Mucosa of rectum (tissue), 2 donors: ENCODE measurements at regions not wholly inside any gene's neighbourhood (a gene's known extent, or its start where the extent isn't known, plus 50 kb on each side); places are given as distances from the start of the nearest gene placed in this dataset.

Experiments
- H3K27ac ChIP-seq, 2 donors: one replicate each; pipeline ENCODE4 v1.7.0; 2013; ENCODE audit warnings: inconsistent platforms in 2 of 2, low read depth in 2 of 2, low read length in 2 of 2
- H3K27me3 ChIP-seq, 2 donors: one replicate each; pipeline ENCODE4 v1.7.0; 2013; ENCODE audit warnings: low read length in 2 of 2; ENCODE audit not compliant: control insufficient read depth in 2 of 2, insufficient read depth in 2 of 2
- H3K36me3 ChIP-seq, 2 donors: one replicate each; pipeline ENCODE4 v1.7.0; 2013; ENCODE audit warnings: low read length in 2 of 2; ENCODE audit not compliant: control insufficient read depth in 2 of 2, insufficient read depth in 2 of 2
- H3K4me1 ChIP-seq, 2 donors: one replicate each; pipeline ENCODE4 v1.7.0; 2013; ENCODE audit warnings: low read length in 2 of 2, mild to moderate bottlenecking in 1 of 2; ENCODE audit not compliant: control insufficient read depth in 2 of 2, insufficient read depth in 2 of 2
- H3K4me3 ChIP-seq, 2 donors: one replicate each; pipeline ENCODE4 v1.7.0; 2013; ENCODE audit warnings: low read length in 2 of 2
- H3K9ac ChIP-seq, 2 donors: one replicate each; pipeline ENCODE4 v1.7.0; 2013; ENCODE audit warnings: low read length in 2 of 2, low read depth in 1 of 2, mild to moderate bottlenecking in 1 of 2
- H3K9me3 ChIP-seq, 2 donors: one replicate each; pipeline ENCODE4 v1.7.0; 2013; ENCODE audit warnings: low read length in 2 of 2; ENCODE audit not compliant: control insufficient read depth in 2 of 2
- donor health status: healthy.
- donor health status: Normal muscosa, but diverticular disease.

GRCh38 chr9:113783475-113783874, 92.6 kb upstream of the ZNF618 start:
- H3K9ac ChIP-seq = no peak overlapping the region
- H3K36me3 ChIP-seq = no peaks in the 10 kb centered on the region
- H3K27ac ChIP-seq = no peak overlapping the region
- no peak overlapping the region for H3K4me3 ChIP-seq
- H3K27me3 ChIP-seq = no peaks in the 10 kb centered on the region
- no peaks in the 10 kb centered on the region for H3K9me3 ChIP-seq
- H3K4me1 ChIP-seq = no peaks in the 10 kb centered on the region

- H3K9ac ChIP-seq = no peak overlapping the region
- no peaks in the 10 kb centered on the region for H3K27me3 ChIP-seq
- H3K36me3 ChIP-seq = no peaks in the 10 kb centered on the region
- H3K4me3 ChIP-seq = no peak overlapping the region
- H3K27ac ChIP-seq = no peak overlapping the region
- no peaks in the 10 kb centered on the region for H3K9me3 ChIP-seq
- no peaks in the 10 kb centered on the region for H3K4me1 ChIP-seq
Observed at GRCh38 chr9:113785334-113785733, 90.8 kb upstream of the ZNF618 start.

GRCh38 chr9:113786071-113786470, 90.0 kb upstream of the ZNF618 start:
- H3K4me3 ChIP-seq = no peak overlapping the region
- no peaks in the 10 kb centered on the region for H3K4me1 ChIP-seq
- H3K36me3 ChIP-seq = no peaks in the 10 kb centered on the region
- no peaks in the 10 kb centered on the region for H3K27me3 ChIP-seq
- H3K9me3 ChIP-seq = no peaks in the 10 kb centered on the region
- no peak overlapping the region for H3K9ac ChIP-seq
- no peak overlapping the region for H3K27ac ChIP-seq

- Histone ChIP-seq H3K4me1 (no peaks in the 10 kb centered on the region), H3K9me3 (no peaks in the 10 kb centered on the region), H3K27ac (no peak overlapping the region), H3K27me3 (no peaks in the 10 kb centered on the region), H3K4me3 (no peak overlapping the region), H3K36me3 (no peaks in the 10 kb centered on the region), H3K9ac (no peak overlapping the region)
Observed at GRCh38 chr9:113787871-113788270, 88.2 kb upstream of the ZNF618 start.

- H3K4me1 ChIP-seq = no peaks in the 10 kb centered on the region
- no peak overlapping the region for H3K9ac ChIP-seq
- no peaks in the 10 kb centered on the region for H3K9me3 ChIP-seq
- H3K27me3 ChIP-seq = no peaks in the 10 kb centered on the region
- H3K27ac ChIP-seq = no peak overlapping the region
- H3K4me3 ChIP-seq = no peak overlapping the region
- no peaks in the 10 kb centered on the region for H3K36me3 ChIP-seq
Observed at GRCh38 chr9:113788616-113789330, 87.3 kb upstream of the ZNF618 start.

DNA sequence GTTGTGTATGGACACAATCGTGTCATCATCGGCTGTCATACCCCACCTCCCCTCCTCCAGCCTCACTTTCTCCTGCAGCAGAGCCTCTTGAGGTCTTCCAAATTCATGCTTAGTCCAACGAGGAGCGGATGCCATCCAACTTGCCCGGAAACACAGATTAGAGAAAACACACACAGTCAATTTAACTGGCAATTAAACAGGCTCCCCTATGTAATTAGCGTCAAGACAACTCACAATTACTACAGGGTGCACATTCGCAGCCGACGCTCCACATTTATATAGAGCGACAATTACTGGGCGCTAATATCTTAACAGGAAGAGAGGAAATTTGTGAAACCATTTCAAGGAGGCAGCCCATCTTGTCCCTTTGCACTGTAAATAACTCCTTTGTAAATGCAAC, 86.0 kb upstream of the ZNF618 start:
- H3K27me3 ChIP-seq = no peaks in the 10 kb centered on the region

GRCh38 chr9:113793558-113793957, 82.6 kb upstream of the ZNF618 start:
- H3K27ac ChIP-seq = no peak overlapping the region
- H3K4me3 ChIP-seq = no peak overlapping the region
- no peaks in the 10 kb centered on the region for H3K36me3 ChIP-seq
- H3K27me3 ChIP-seq = no peaks in the 10 kb centered on the region
- no peak overlapping the region for H3K9ac ChIP-seq
- H3K4me1 ChIP-seq = no peaks in the 10 kb centered on the region
- no peaks in the 10 kb centered on the region for H3K9me3 ChIP-seq

More for the DNA sequence above, 86.0 kb upstream of the ZNF618 start:
- no peak overlapping the region for H3K27ac ChIP-seq
- no peaks in the 10 kb centered on the region for H3K36me3 ChIP-seq
- H3K9ac ChIP-seq = no peak overlapping the region
- no peaks in the 10 kb centered on the region for H3K9me3 ChIP-seq
- H3K4me3 ChIP-seq = no peak overlapping the region
- H3K4me1 ChIP-seq = no peaks in the 10 kb centered on the region

DNA sequence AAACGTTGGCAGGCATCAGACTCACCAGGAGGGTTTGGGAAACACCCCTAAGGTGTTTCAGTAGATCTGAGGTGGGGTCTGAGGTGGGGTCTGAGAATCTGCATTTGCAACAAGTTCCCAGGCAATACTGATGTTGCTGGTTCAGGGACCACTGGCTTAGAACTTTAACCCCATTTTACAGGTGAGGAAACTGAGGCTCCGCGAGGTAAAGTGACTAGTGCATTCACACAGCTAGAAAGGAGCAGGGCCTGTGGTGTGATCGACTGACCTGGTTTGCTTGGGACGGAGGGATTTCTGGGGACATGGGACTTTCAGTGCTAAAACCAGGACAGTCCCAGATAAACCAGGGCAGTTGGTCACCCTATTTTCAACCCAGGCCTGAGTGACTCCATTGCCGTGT, 81.4 kb upstream of the ZNF618 start:
- H3K4me3 ChIP-seq = no peak overlapping the region

GRCh38 chr9:113795811-113796392, 80.2 kb upstream of the ZNF618 start:
- Histone ChIP-seq H3K4me3 (no peak overlapping the region), H3K27me3 (no peaks in the 10 kb centered on the region), H3K9ac (no peak overlapping the region), H3K27ac (no peak overlapping the region), H3K36me3 (no peaks in the 10 kb centered on the region), H3K4me1 (no peaks in the 10 kb centered on the region), H3K9me3 (no peaks in the 10 kb centered on the region)

More for the DNA sequence above, 81.4 kb upstream of the ZNF618 start:
- no peaks in the 10 kb centered on the region for H3K9me3 ChIP-seq
- H3K4me1 ChIP-seq = no peaks in the 10 kb centered on the region
- H3K36me3 ChIP-seq = no peaks in the 10 kb centered on the region
- no peak overlapping the region for H3K9ac ChIP-seq
- no peak overlapping the region for H3K27ac ChIP-seq
- H3K27me3 ChIP-seq = no peaks in the 10 kb centered on the region

GRCh38 chr9:113796646-113797426, 79.3 kb upstream of the ZNF618 start:
- Histone ChIP-seq H3K36me3 (no peaks in the 10 kb centered on the region), H3K27ac (no peak overlapping the region), H3K9me3 (no peaks in the 10 kb centered on the region), H3K27me3 (no peaks in the 10 kb centered on the region), H3K4me1 (no peaks in the 10 kb centered on the region), H3K4me3 (no peak overlapping the region), H3K9ac (no peak overlapping the region)
